NCI-H1417 (cell line): ENCODE measurements at regions not wholly inside any gene's neighbourhood (a gene's known extent, or its start where the extent isn't known, plus 50 kb on each side); places are given as distances from the start of the nearest gene placed in this dataset.

Experiments
- DNase-seq, 3 experiments: peaks; one replicate each; lab custom pipeline; 2025; lab: John Stamatoyannopoulos, UW

DNA sequence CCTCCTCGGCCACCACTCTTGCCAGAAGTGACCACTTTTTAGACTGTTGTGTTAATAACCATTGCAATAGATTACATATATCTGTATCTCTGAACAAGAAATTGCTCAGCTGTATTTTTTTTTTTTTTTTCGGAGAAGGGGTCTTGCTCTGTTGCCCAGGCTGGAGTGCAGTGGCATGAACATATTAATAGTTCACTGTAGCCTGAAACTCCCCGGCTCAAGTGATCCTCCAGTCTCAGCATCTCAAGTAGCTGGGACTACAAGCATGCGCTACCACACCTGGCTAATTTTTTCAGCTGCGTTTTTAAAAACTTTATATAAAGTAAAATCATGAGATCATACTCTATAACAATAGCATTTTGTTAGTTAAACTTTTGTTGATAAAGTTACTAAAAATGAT is 609.0 kb downstream of the ZNF385D start:
- DNase-seq = no peak

DNA sequence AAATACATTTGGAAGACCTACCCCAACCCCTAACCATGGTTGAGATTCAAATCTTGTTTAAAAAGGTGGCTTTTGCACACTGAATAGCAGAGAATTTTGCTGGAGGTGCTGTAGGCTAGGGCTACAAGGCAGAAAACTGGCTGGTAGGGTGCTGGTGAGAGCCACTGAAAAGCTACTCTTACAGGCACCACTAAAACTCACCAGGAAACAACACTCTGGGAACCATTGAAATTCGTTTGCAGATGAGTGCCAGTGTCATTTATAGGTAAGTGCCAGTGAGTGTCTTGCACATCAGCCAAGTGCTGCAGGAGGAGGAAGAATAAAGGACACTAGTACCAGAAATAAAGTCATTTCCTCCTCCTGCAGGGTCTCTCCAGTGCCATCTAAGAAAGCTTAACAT is 610.2 kb downstream of the ZNF385D start:
- DNase-seq = peak in 1 of 3 experiments; percentile 27

DNA sequence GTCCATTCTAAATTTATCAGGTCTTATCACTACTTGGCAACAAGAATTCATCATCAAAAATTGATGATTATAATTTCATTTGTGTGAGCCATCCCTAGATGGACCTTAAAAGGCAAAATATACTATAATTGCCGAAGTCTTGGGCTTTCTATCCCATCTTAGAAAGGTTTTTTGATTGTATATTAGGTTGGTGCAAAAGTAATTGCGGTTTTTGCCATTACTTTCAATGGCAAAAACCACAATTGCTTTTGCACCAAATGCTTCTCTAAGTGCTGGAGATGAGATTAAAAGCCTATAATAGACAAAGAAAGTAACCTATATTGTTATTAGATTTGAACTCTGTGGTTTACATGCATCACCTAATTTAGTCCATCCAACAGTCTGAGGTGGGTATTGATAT is 612.9 kb downstream of the ZNF385D start:
- no peak for DNase-seq

DNA sequence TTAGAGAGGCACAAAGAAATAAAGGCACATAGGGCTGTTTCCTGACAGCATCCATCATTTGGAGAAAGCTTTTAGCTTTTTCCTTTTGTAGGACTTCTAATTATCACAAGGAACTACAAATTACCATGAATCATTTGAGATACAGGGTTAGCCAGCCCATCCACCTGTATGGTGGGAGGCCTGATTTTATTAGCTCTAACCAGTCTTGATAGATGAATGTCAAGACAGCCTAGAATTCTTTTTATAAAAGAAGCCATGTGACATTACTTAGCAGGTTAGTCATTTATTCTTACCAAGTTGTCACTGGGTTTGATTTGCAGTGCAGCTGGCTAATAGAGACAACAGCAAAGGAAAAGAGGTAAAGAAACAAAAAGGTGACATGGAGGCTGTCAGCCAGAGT is 618.1 kb downstream of the ZNF385D start:
- DNase-seq = peak in 1 of 3 experiments; percentile 3

DNA sequence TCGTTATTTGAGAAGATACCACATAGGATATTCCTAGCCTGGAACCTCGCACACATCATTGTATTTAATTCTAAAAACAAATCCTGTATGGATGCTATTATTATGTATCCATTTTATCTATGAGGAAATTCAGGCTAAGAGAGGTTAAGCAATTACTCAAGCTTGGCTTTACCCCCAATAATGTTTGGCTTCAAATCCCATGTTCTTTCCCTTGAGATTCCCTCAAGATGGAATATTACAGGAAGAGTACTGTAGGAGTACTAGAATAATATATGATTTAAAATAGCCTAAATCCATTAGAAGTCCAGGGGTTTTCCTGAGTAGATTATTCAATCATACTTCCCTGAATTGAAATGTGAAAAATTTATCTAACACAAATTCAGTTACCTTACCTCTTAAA is 630.2 kb downstream of the ZNF385D start:
- DNase-seq = no peak

DNA sequence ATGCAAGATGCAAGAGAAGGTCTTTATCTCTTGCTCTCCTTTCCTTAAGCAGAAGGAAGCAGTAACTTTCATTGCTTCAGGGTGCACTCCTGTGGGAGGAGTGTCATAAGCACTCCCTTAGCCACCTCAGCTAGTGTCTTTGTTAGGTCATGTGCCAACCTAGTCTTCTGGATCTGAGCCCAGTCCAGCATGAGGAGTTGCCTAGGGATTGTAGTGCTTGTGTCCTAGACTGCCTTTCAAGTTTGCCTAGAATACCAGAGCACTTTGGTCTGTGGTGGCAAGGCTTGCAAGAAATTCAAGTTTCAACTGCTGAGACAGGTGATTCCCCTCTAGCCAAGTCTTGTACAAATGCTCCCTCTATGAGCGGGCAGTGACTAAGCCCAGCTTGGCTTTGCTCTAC is 633.6 kb downstream of the ZNF385D start:
- no peak for DNase-seq

DNA sequence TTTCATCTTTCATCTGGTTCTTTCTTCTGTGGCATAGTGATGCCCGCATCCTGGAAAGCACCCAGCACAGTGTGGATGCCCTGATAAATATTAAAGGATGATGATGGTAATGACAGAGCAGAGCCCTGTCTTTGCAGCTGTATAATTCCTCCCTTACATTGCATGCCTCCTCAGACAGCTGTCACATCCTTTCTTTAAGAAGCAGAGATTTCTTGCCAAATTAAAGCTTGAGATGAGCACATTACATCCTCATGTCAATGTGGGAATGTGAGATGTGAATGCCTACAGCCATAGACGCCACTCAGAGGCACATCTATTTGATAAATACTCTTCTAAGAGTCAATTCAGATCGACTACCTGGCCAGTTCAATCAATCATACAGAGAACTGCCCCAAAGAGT is 642.0 kb downstream of the ZNF385D start:
- no peak for DNase-seq

DNA sequence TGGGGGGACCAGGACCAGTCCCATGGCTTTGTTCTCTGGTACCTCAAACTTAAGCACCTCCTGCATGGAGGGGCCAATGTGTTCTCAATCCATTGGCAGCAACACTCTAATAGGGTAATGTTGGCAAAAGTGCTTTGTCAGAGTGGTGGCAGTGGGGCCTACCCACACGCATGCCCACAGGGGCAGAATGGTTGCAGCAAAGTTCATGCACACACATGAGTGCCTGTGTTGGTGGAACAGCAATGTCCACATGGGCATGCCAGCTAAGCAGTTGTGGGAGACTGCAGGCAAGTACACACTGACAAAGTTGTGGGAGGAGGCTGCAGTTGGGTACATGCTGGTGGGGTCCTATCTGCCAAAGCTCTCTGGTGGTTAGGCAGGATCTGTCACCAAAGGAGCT is 645.2 kb downstream of the ZNF385D start:
- DNase-seq = no peak

DNA sequence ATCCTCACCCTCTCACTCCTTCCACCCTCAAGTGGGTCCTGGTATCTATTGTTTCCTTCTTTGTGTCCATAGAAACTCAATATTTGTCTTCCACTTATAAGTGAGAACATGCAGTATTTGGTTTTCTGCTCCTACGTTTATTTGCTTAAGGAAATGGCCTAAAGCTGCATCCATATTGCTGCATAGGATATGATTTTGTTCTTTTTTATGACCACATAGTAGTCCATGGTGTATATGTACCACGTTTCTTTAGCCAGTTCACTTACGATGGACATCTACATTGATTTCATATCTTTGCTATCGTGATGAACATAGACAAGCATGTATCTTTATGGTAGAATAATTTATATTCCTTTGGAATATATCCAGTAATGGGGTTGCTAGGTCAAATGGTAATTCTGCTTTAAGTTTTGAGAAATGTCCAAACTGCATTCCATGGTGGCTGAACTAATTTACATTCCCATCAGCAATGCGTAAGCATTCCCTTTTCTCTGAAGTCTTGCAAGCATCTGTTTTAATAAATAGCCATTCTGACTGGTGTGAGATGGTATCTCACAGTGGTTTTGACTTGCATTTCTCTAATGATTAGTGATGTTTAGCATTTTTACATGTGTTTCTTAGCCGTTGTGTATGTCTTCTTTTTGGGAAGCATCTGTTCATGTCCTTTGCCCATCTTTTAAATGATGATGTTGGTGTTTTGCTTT is 650.2 kb downstream of the ZNF385D start:
- DNase-seq = no peak

DNA sequence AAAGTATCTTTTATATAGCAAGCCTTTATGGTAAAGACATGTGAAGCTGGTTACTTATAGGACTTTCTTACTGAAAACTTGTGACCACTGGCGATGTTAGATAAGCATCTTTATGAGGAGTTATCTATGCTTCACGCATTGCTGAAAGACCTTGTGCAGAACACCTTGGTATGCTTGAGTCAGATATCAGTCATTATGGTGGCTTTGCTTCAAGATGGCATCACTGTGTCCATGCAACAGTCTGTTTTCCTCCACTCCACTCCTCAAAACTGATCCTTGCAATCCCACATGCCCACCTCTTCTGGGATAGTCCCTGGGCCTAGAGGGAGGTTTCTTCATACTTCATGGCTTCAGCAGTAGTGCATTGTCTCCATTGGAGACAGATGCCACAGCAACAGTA is 656.3 kb downstream of the ZNF385D start:
- DNase-seq = no peak

DNA sequence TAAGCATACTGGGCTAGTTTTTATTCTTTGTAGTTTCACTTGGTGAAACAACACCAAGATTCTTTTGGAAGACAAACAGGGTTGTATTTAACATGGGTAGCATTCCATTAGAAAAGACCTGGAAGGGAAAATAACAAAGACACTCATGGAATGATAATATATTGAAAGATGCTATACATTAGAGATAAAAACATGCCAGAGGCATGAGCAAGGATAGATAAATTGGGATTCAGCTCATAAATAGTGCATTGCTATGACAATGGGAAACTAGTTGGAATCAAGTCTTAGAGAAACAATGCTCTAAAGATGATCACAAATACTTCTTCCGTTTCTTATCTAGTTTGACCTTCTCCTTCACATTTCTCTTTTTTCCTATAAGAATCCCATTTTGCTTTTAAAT is 677.4 kb downstream of the ZNF385D start:
- DNase-seq = no peak

DNA sequence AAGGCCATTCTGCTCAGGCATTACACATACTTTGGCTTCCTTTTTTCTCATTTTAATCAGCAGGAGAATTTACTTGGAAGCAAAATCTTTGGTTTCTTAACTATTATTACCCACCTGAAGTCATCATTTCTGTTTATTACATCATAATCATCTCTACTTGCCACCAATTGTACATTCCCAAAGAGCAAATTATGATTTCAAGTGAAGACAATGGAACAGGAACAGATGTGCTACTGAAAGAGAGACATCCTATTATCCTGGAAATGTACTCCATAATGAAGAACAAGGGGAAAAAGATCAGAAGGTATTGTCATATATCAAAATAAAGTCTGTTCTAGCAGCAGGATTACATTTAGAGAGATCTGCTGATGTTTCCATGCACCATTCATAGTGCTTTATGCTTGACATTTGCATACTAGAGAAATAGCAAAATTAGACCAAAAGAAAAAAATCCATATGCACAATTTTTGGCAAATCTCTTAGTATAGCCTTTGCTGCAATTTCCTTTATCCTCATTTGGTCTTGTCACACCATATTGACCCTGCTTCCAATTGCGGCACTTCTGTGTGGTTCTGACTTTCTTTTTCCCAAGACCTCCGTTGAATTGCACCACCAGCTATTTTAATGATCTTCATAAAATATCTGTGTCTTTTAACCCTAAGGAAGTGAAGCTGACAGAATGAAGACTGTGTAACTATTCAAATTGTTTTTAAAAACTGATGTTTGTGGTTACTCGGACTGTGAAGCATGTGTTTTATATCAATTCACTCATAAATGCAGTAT is 683.8 kb downstream of the ZNF385D start:
- no peak for DNase-seq

DNA sequence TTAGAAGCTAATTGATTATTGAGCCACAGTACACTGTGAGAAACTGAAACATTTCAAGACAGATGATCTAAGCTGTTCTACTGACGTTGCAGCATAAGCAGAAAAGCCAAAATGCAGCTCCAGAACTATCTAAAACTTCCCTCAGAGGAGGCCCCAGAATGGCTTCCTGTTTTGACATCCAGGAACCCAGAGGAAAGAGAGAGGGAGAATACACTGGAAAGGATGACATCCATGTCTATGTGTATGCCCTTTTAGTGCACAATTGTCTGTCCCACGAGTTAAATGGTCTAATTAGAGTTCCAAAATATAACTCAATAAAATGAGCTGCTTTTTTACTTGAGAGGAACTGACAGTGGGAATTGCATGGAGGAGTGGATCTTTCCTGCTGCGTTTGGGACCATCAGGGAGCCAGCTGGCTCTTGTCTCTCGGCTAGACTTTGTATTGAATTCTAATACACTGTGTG is 688.1 kb downstream of the ZNF385D start:
- no peak for DNase-seq

DNA sequence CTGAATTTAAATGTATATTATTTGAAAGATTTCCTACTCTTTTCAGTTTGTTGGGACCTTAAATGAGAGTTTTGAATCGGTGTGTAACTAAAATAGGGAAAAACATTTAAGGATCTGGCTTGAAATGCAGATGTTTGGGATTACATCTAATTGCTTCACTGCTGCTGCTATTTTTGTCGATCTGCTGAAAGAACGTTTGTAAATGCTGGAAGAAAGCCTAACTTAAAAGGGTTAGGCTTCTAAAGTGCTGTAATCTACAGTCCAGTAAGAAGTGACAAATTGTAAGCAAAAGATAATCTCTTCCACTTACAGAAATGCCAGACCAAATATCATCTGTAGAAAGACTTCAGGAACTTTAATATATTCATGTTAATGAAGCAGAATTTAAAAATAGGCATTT is 691.6 kb downstream of the ZNF385D start:
- DNase-seq = no peak

DNA sequence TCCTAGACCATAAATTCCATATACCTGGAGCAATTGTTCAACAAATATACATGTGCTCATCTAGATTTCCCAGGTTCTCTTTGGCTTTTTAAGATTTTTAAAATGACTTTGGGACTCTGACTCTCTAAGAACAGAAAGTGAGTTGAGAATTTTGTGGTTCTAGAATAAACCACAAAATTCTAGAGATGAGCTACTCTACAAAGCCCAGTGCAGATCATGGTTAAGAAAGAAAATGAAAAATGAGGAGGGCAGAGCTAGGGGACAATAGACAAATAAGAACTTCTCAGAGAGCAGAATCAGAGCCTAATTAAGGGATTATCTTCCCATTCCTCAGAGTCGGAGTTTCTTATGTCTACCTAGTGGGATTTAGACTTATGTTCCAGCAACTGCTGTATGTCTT is 694.7 kb downstream of the ZNF385D start:
- no peak for DNase-seq

DNA sequence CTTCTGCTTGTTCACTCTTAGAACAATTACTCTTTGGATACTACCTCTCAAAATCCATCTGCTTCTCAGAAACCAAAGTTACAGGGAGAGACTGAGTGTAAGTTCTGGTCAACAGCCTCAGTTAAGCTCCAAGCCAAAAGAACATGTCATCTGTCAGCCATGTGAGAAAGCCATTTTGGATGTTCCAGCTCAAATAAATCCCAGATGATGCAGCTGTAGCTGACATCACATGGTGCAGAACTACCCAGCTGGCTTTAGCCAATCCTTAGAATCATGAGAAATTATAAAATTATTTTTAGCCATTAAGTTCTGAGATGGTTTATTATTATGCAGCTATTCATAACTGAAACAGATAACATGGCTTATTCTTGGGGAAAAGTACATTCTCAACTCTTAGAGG is 696.0 kb downstream of the ZNF385D start:
- DNase-seq = no peak

DNA sequence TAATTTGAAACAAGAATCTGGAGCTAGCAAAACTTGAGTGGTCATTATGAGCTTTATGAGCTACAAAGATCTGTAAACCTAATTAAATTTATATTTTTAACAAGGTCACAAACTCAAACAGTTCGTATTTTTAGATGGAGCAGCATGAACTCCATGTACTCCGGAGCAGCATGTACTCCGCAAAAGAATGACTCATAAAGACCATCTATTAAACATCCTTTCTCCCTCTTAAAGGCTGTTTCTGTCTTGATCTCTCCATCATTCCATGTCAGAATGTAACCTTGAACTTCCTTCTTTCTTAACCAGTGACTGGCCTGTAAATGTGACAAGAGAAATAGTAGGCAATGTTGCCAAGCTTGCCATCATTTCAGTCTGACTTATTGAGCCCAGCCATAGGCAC is 696.9 kb downstream of the ZNF385D start:
- no peak for DNase-seq

DNA sequence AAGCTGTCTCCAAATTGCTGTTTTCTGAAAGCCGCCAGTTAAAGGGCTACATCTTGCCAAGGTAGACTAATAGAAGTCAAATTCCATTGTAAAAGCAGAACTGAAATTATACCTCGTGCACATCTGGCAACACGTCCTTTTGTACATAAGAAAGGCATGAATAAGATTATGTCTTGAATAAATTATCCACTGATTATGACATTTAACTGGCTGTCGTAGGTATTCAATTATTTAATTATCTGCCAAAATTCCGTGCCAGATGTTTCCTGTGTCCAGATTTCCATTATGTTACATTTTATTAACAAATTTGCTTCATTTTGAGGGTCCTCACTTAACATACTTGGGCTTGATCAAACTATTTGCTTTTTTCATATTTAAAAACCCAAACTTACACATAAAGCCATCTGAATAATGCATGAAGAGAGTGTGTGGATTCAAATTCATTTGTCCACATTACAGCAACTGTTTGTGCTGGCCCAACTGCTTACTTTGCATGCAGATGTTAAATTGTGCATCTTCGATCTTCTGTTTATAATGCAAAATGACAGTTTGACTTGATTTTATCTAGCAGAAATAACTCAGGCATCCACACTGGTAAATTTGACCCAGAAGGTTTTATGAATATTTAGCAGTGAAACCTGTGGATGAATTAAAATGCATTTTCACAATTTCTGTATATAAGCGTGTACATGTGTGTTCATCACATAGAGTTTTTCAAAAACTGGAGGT is 701.5 kb downstream of the ZNF385D start:
- DNase-seq = no peak

DNA sequence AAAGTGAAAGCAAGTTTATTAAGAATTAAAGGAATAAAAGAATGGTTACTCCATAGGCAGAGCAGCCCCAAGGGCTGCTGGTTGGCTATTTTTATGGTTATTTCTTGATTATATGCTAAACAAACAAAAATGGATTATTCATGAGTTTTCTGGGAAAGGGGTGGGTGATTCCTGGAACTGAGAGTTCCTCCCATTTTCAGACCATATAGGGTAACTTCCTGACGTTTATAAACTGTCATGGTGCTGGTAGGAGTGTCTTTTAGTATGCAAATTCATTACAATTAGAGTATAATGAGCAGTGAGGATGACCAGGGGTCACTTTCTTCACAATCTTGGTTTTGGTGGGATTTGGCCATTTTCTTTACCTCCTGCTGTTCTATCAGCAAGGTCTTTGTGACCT is 707.9 kb downstream of the ZNF385D start:
- DNase-seq = no peak

DNA sequence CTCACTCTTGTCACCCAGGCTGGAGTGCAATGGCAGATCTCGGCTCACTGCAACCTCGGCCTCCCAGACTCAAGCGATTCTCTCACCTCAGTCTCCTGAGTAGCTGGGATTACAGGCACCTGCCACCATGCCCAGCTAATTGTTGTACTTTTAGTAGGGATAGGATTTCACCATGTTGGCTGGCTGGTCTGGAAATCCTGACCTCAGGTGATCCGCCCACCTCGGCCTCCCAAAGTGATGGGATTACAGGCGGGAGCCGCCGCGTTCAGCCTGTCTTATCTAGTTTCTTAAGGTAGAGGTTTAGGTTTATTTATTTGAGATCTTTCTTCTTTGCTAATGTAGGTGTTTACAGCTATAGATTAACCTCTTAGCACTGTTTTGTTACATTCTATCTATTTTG is 708.8 kb downstream of the ZNF385D start:
- DNase-seq = no peak

DNA sequence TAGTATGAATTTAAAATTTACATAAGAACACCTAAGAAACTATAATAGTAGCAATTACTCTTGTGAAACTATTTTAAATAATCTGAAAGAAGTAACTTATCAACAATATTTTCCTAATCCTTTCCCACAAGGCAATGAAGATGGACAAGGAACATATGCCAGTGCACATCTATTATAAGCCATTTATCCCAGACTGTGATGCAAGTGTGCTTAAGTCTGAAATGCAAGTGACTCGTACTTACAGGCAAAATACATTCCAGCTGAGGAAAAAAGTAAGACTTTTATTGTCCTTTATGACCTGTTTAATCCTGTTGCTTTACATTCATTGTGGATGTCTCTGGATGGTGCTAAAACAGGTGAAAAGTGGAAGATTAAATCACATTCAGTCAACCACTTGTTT is 709.4 kb downstream of the ZNF385D start:
- DNase-seq = no peak

DNA sequence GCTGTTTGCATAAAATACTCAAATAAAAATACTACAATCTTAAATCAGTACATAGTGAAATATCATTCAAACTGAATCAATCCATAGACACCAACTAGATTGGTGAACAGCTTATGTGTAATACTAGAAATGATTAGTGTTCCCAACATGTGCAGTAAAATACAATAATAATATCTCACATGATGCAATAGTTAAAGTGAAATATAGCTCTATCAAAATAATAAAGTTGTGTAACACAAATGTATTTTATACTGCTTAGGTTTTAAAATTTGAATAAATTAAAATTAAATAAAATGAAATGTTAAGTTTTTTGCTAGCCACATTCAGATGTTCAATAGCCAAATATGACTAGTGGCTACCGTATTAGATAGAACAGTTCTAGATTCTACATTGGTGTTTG is 714.1 kb downstream of the ZNF385D start:
- DNase-seq = no peak

DNA sequence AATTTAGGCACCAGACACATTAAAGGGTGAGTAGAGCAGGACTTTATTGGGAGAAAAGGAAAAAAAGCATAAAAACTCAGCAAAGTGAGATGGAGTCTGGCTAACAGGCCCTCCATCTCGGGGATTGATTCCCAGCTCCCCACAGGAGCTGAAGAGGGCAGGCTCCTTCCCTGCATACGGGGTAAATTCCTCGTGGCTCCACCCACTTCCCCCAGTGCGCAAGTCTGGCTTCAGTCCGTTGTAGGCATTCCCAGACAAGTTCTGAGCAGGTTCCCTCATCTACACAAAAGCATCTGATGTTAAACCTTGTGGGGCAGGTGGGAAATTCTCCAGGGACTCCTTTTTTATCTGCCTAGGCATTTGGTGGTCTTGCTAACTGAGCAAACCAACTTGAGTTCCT is 722.6 kb downstream of the ZNF385D start:
- no peak for DNase-seq
